ENCODE measurements at regions not wholly inside any gene's neighbourhood (a gene's known extent, or its start where the extent isn't known, plus 50 kb on each side); places are given as distances from the start of the nearest gene placed in this dataset.
"Not testable (repeated sequence)": the region's sequence is repeated elsewhere in the genome, so short reads cannot be mapped to it uniquely, and the experiment has no call there.

DNA sequence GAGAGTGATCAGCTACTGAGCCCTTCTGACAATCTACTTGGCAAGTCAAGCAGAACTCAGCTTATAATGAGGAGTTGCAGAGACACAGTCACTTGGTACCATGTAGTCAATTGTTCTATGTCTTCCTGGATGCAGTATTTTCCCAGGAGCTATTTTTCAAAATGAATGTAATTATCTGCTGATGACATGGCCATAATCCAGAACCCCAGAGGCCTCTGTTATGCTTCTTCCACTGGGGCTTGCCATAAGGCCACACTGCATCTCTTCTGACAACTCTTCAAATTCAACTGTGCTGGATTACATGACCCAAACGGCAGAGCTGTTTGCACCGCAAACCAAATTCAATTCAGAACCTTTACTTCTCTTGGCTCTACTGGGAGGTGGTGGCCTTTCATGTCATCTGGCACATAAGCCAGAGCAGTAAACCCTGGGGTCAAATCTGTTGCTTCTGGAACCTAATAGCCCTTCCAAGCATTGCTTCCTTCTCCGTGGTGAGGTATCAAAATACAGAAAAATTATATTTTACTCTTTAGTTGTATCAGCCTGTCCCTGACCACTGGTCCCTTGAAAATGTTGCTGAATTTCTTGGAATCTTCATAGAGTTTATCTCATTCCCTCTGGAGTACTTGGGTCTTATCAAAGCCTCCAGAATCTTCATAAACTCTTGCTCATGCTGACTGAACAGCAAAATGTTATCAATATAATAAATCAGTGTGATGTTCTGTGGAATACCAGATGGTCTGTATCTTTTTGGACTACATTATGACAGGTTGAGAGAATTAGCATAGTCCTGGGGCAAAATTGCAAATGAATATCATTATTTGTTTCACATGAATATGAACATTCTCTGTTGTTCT, 79.4 kb upstream of the DCN start:
- Histone ChIP-seq H3K4me3 (no peak overlapping the region), H3K27ac (no peak overlapping the region)
- TF ChIP-seq, protein P1, sequence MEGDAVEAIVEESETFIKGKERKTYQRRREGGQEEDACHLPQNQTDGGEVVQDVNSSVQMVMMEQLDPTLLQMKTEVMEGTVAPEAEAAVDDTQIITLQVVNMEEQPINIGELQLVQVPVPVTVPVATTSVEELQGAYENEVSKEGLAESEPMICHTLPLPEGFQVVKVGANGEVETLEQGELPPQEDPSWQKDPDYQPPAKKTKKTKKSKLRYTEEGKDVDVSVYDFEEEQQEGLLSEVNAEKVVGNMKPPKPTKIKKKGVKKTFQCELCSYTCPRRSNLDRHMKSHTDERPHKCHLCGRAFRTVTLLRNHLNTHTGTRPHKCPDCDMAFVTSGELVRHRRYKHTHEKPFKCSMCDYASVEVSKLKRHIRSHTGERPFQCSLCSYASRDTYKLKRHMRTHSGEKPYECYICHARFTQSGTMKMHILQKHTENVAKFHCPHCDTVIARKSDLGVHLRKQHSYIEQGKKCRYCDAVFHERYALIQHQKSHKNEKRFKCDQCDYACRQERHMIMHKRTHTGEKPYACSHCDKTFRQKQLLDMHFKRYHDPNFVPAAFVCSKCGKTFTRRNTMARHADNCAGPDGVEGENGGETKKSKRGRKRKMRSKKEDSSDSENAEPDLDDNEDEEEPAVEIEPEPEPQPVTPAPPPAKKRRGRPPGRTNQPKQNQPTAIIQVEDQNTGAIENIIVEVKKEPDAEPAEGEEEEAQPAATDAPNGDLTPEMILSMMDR (IDR thresholded peaks at IDR 0.05) = no peak
- no peak for DNase-seq (ENCODE audit: low spot score)

DNA sequence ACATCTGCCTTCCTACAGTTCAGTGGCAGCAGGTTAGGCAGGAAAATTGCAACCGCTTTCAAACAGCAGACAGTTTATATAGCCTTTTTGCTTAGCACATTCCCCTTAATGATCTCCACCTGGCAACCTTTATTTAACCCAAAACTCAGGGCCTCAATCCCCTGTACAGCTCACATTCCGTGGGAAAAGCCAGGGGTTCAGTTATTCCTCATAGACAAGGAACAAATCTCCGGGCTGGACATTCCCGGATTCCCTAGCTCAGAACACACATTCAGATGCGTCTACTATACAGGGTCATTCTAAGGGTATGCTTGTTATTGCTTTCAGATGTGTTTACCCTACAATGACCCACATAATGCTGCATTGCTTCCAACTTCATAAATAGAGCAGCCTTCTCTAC, 73.8 kb upstream of the DCN start:
- Histone ChIP-seq H3K27ac (no peak overlapping the region), H3K4me3 (no peak overlapping the region)
- TF ChIP-seq, protein P1 (IDR thresholded peaks at IDR 0.05) = no peak
- DNase-seq (ENCODE audit: low spot score) = no peak

DNA sequence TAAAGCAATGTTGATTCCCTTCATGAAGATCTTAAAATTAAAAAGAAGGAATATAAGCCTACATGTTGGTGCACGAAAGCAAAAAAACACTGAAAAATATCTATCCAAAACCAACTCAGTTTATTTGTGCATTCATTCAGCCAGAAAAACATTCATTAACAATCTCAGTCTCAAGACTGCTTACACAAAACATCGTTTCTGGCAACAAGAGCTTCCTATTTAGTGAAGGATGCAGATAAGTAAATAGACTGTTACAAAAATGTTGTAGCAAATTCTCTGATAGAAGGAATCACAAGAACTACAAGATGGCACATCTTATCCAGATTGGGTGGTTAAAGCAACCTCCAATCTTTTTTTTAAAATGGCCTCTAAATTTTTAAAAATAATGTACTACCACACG, 69.7 kb upstream of the DCN start:
- Histone ChIP-seq H3K27ac (no peak overlapping the region), H3K4me3 (no peak overlapping the region)
- no peak for DNase-seq (ENCODE audit: low spot score)
- TF ChIP-seq, protein P1 (IDR thresholded peaks at IDR 0.05) = no peak

DNA sequence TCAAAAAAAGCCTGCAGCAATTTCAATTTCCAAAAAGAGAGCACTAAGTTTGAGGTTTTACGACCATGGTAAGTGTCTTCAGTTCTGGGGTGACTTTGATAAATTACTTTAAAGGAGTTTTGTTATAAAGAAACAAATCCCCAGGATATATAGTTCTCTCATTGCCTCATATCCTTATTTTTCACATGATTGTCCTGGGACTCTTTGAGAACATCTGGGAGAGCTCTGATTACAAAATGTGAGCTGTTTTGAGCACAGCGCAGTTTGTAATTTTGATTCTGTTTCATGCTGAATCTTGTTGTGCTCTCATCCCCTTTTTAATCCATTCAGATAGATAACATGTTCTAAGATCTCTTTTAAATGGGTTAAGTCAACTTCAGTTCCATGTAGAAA, 67.7 kb upstream of the DCN start:
- TF ChIP-seq, protein P1 (IDR thresholded peaks at IDR 0.05) = no peak
- Histone ChIP-seq H3K27ac (peak overlapping the region in 1 of 2 donors; percentile 62), H3K4me3 (no peak overlapping the region)
- DNase-seq (ENCODE audit: low spot score) = no peak

DNA sequence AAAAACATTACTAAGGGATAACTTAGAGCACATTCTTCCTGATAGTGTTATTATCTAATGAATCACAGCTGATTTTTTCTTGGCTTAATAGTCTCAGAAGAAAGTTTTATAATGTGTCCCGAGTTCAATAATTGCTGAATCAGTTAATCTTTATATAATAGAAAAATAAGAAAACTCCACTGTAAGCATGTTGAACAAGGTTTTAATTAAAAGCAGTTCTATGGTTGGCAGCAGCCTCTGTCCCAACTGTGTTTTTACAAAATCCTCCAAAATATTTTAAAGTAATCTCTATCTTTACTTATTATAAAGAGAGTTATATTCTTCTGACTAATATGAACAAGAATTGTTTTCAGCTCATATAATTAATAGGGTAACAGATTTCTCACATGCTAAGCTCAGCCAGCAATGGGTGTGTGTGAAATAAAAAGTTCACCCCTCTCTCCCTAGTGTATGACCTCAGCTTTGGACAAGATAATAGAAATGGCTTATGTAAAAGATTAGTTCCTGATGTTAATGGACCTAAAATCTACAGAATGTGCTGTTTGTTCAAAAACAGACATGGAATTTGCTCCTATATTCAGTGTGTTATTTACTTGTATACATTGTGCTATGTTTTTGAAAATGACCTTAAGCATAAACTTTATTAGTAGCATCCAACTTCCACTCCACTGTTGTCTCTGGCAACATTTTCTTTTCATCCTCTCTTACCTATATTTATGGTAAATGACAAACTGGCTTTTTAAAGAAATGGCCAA, 67.1 kb upstream of the DCN start:
- H3K4me3 ChIP-seq = no peak overlapping the region
- no peak for DNase-seq (ENCODE audit: low spot score)
- TF ChIP-seq, protein P1 (IDR thresholded peaks at IDR 0.05) = no peak
- H3K27ac ChIP-seq = peak overlapping the region; percentile 25 to 62

DNA sequence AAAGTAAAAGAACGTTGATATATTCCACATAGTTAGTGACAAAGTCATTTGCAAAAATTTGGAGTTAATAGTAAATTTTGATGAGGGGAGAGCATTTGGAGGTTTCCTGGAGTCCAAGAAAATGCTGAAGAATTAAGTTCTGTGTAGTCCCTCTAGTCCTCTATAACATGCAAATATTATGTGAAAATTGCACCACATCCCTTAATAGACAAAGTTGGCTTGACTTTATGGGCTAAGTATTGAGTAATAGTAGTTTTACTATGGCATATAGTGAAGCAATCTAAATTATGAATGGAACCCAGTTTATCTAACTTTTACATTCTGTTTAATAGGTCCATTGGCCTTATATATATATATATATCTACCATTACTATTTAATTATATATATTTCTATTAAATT, 66.4 kb upstream of the DCN start:
- TF ChIP-seq, protein P1 (IDR thresholded peaks at IDR 0.05) = no peak
- DNase-seq (ENCODE audit: low spot score) = no peak
- Histone ChIP-seq H3K4me3 (no peak overlapping the region), H3K27ac (no peak overlapping the region)

DNA sequence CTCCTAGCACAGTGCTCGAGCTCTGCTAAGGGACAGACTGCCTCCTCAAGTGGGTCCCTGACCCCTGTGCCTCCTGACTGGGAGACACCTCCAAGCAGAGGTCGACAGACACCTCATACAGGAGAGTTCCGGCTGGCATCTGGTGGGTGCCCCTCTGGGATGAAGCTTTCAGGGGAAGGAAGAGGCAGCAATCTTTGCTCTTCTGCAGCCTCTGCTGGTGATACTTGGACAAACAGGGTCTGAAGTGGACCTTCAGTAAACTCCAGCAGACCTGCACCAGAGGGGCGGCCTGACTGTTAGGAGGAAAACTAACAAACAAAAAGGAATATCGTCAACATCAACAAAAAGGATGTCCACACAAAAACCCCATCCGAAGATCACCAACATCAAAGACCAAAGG, 60.6 kb upstream of the DCN start:
- not testable (repeated sequence) for H3K4me3 ChIP-seq; DNase-seq (ENCODE audit: low spot score)
- peak overlapping the region in 1 of 2 donors; percentile 60 for H3K27ac ChIP-seq
